Transverse colon (tissue), 4 donors: ENCODE measurements at regions not wholly inside any gene's neighbourhood (a gene's known extent, or its start where the extent isn't known, plus 50 kb on each side); places are given as distances from the start of the nearest gene placed in this dataset.

Source experiments
- EP300 ChIP-seq: sonication (generic); formaldehyde crosslinking; IDR thresholded peaks from one replicate; pipeline ENCODE4 v1.6.1; 2017; ENCODE audit warnings: antibody characterized with exemption, low read depth
- POLR2A ChIP-seq: fragments of 450-650 bp; IDR thresholded peaks from one replicate; pipeline ENCODE4 v1.6.1; 2016; ENCODE audit warnings: antibody characterized with exemption, mild to moderate bottlenecking, moderate library complexity
- POLR2AphosphoS5 ChIP-seq, 3 donors: sonication (generic); formaldehyde crosslinking; IDR thresholded peaks; one replicate each; pipeline ENCODE4 v1.6.1; 2016; ENCODE audit warnings: antibody characterized with exemption in 3 of 3
- TF ChIP-seq, protein P1 (sequence below), 5 experiments: fragments of 200-600 bp in 3 of 5; fragments of 450-650 bp in 2 of 5; sonication (generic) in 3 of 5; IDR thresholded peaks; 1 replicate in 2 of 5; 2 replicates in 3 of 5; pipeline ENCODE4 v1.5.1; 2016 to 2017; ENCODE audit warnings: antibody characterized with exemption in 5 of 5, inconsistent platforms in 3 of 5, mild to moderate bottlenecking in 2 of 5, moderate library complexity in 1 of 5

DNA sequence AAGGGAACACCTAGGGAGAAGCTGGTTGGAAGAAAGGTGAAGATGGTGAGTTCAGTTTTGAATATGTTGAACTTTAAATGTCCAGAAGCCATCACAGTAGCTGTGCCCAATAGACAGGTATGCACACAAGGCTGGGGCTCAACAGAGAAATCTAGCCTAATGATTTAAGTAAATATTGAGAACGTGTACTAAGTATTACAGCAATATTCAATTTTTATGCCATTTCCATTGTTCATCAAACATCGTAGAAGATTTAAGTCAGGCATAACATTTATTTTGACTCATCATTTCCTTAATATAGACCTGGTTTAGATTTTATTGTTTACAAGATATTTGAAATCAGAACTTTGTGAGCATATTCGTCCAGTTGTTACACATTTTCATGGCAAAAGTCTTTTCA lies 116.4 kb downstream of the HPGD start:
- TF ChIP-seq, protein P1, sequence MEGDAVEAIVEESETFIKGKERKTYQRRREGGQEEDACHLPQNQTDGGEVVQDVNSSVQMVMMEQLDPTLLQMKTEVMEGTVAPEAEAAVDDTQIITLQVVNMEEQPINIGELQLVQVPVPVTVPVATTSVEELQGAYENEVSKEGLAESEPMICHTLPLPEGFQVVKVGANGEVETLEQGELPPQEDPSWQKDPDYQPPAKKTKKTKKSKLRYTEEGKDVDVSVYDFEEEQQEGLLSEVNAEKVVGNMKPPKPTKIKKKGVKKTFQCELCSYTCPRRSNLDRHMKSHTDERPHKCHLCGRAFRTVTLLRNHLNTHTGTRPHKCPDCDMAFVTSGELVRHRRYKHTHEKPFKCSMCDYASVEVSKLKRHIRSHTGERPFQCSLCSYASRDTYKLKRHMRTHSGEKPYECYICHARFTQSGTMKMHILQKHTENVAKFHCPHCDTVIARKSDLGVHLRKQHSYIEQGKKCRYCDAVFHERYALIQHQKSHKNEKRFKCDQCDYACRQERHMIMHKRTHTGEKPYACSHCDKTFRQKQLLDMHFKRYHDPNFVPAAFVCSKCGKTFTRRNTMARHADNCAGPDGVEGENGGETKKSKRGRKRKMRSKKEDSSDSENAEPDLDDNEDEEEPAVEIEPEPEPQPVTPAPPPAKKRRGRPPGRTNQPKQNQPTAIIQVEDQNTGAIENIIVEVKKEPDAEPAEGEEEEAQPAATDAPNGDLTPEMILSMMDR (IDR thresholded peaks at IDR 0.05): no peak
- no peak for TF ChIP-seq POLR2A
- no peak for TF ChIP-seq POLR2AphosphoS5 (IDR thresholded peaks at IDR 0.05)
- TF ChIP-seq EP300: no peak
